Calu3 (cell line): ENCODE measurements at regions not wholly inside any gene's neighbourhood (a gene's known extent, or its start where the extent isn't known, plus 50 kb on each side); places are given as distances from the start of the nearest gene placed in this dataset.

Experiments used
- BruUV-seq: library from RNA; stranded (reverse); fragments of 400-500 nt; replicated peaks from 2 replicates; lab custom pipeline; 2021; lab: Mats Ljungman, UMichigan
- CTCF ChIA-PET: fragments of 300-600 bp; sonication (Branson Sonifier 250); formaldehyde crosslinking; loops from one replicate; lab custom pipeline; 2022; ENCODE audit warnings: antibody characterized with exemption; lab: Charles Lee
- DNase-seq: peaks from one replicate; pipeline ENCODE4 v3.0.0; 2022
- H3K27ac Mint-ChIP-seq: one replicate; pipeline ENCODE4 v1.8.0; 2022; ENCODE audit warnings: mixed read lengths; ENCODE audit not compliant: unreplicated experiment
- H3K27me3 Mint-ChIP-seq: one replicate; pipeline ENCODE4 v1.8.0; 2022; ENCODE audit warnings: mixed read lengths; ENCODE audit not compliant: unreplicated experiment
- H3K36me3 Mint-ChIP-seq: one replicate; pipeline ENCODE4 v1.8.0; 2022; ENCODE audit warnings: mild to moderate bottlenecking, moderate library complexity, mixed read lengths; ENCODE audit not compliant: insufficient read depth, unreplicated experiment
- H3K4me1 Mint-ChIP-seq: one replicate; pipeline ENCODE4 v1.8.0; 2022; ENCODE audit warnings: mild to moderate bottlenecking, low read depth, mixed read lengths; ENCODE audit not compliant: unreplicated experiment
- H3K4me3 Mint-ChIP-seq: one replicate; pipeline ENCODE4 v1.8.0; 2022; ENCODE audit warnings: mild to moderate bottlenecking, low read depth, moderate library complexity, mixed read lengths; ENCODE audit not compliant: unreplicated experiment
- H3K9me3 Mint-ChIP-seq: one replicate; pipeline ENCODE4 v1.8.0; 2022; ENCODE audit warnings: low read depth, mixed read lengths; ENCODE audit not compliant: unreplicated experiment
- intact Hi-C: fragments of 100-400 bp; cut with micrococcal nuclease; formaldehyde crosslinking; loops from one replicate; pipeline ENCODE4 v1.10.0; 2022; ENCODE audit not compliant: unreplicated experiment
- TF ChIP-seq, protein P1 (sequence below): fragments of 200-600 bp; IDR thresholded peaks from one replicate; pipeline ENCODE4 v1.8.0; 2022; ENCODE audit warnings: antibody characterized with exemption; ENCODE audit not compliant: unreplicated experiment

DNA sequence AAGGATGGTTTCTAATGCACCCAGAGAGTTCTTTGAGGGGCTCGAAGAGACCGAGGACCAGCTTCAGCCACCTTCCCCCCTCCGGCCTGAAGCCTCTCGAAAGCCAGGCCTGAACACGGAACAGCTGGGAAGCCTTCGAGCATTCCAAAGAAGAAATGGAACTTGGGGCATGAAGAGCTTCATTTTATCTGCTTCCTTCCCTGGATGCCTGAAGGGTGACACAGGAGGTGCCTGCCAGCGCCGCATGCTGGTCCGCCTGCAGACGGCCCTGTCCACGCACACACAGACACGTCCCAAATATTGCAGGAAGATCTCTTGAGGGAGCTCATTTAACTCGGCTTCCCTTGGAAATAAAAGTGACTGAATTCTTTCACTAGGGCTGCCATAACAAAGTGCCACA lies 73.7 kb downstream of the TOMM20 start:
- Mint-ChIP-seq H3K4me3 (no peak overlapping the region), H3K27ac (no peak overlapping the region), H3K9me3 (no peaks in the 10 kb centered on the region), H3K36me3 (no peaks in the 10 kb centered on the region), H3K27me3 (no peaks in the 10 kb centered on the region), H3K4me1 (peaks cover 21% of the 10 kb centered on the region)
- CTCF ChIA-PET: no interaction called here
- intact Hi-C loops: no loop called here
- BruUV-seq: no TSS peak
- DNase-seq: no peak
- TF ChIP-seq, protein P1, sequence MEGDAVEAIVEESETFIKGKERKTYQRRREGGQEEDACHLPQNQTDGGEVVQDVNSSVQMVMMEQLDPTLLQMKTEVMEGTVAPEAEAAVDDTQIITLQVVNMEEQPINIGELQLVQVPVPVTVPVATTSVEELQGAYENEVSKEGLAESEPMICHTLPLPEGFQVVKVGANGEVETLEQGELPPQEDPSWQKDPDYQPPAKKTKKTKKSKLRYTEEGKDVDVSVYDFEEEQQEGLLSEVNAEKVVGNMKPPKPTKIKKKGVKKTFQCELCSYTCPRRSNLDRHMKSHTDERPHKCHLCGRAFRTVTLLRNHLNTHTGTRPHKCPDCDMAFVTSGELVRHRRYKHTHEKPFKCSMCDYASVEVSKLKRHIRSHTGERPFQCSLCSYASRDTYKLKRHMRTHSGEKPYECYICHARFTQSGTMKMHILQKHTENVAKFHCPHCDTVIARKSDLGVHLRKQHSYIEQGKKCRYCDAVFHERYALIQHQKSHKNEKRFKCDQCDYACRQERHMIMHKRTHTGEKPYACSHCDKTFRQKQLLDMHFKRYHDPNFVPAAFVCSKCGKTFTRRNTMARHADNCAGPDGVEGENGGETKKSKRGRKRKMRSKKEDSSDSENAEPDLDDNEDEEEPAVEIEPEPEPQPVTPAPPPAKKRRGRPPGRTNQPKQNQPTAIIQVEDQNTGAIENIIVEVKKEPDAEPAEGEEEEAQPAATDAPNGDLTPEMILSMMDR: no peak

DNA sequence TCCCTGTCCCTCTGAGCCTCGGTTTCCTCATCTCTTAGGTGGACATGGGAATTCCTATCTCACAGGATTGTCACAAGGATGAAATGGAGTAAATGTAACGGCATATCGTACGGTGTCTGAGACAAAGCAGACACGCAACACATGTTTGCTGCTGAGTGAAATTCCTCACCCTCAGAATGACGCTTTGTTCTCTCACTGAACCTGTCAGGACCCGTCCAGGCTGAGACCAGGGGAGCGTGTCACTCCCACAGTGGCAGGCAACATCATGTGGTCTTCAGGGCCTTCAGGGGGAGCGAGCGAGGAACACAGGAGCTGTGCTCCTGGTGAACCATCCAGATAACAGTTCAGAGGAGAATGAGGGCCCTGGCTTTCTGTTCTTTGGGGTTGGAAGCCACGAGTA lies 74.2 kb downstream of the TOMM20 start:
- TF ChIP-seq, protein P1: no peak
- CTCF ChIA-PET: no interaction called here
- Mint-ChIP-seq H3K4me3 (no peak overlapping the region), H3K9me3 (no peaks in the 10 kb centered on the region), H3K36me3 (no peaks in the 10 kb centered on the region), H3K27ac (no peak overlapping the region), H3K4me1 (peaks cover 17% of the 10 kb centered on the region), H3K27me3 (no peaks in the 10 kb centered on the region)
- intact Hi-C loops: no loop called here
- DNase-seq: no peak
- BruUV-seq: no TSS peak

DNA sequence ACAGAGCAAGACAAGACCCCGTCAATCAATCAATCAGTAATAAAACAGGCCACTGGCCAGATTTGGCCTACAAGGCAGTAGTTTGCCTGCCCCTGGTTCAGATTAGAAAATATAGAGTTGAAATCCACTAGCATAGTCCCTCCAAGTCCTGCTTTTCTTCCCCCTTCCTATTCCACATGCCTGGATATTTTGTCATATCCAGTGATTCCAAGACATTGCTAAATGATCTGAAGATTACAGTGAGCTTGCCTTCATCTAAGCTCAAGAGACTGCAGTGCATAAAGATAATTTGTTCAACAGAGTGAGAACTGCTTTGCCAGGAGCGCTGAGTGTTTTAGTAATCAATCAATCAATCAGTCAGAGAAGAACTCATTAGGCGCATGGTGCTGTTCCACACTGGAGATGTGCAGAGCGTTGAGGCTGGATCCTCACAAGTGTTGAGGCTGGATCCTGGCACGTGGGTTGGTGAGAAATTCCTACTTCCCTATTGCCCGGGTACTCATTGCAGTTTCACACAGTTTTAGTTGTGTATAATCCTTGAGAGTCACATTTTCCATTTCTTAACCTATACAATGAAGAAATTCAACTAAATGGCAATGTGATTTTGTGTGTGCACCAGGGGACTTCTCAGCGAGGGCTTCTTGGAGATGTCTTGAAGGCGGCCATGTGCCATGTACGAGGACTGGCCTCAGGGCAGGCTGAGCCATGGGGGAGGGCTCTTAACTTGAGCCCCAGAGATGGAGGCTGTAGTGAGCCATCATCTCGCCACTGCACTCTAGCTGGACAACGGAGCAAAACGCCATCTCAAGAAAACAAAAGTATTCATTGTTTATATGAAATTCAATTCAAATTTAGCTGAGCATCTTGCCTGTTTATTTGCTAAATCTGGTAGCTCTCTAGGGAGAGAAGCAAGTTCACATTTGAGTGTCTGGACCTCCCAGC lies 76.3 kb downstream of the TOMM20 start:
- Mint-ChIP-seq H3K27me3 (no peaks in the 10 kb centered on the region), H3K9me3 (no peaks in the 10 kb centered on the region), H3K27ac (no peak overlapping the region), H3K4me3 (no peak overlapping the region), H3K36me3 (no peaks in the 10 kb centered on the region), H3K4me1 (peaks cover 4% of the 10 kb centered on the region)
- no peak for DNase-seq
- BruUV-seq: no TSS peak
- CTCF ChIA-PET: no interaction called here
- TF ChIP-seq, protein P1: no peak
- intact Hi-C loops: no loop called here

DNA sequence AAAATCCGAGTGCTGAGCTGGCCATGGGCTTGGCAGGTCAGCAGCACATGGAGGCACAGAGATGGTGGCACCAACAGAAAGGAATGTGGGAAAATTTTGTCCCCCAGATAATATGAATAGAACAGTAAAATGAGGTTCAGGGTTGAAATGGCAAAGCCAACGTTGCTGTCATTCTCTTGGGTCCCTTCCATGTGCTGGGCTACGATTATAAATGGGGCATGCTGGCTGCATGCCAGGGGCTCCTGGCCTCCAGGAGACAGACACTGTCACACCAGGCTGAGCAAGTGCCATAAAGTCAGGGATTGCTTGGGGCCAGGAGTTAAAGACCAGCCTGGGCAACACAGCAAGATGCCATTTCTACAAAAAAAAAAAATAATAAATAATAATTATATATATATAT lies 77.1 kb downstream of the TOMM20 start:
- intact Hi-C loops: no loop called here
- Mint-ChIP-seq H3K4me3 (no peak overlapping the region), H3K36me3 (no peaks in the 10 kb centered on the region), H3K9me3 (no peaks in the 10 kb centered on the region), H3K27ac (no peak overlapping the region), H3K27me3 (no peaks in the 10 kb centered on the region), H3K4me1 (no peaks in the 10 kb centered on the region)
- no peak for DNase-seq
- CTCF ChIA-PET: no interaction called here
- TF ChIP-seq, protein P1: no peak
- BruUV-seq: no TSS peak
